Suprapubic skin (tissue), 4 donors: ENCODE measurements at regions not wholly inside any gene's neighbourhood (a gene's known extent, or its start where the extent isn't known, plus 50 kb on each side); places are given as distances from the start of the nearest gene placed in this dataset.

Source experiments
- DNase-seq, 2 donors: peaks; one replicate each; pipeline ENCODE4 v3.0.0-alpha.2; 2019; ENCODE audit warnings: low spot score in 2 of 2
- H3K27ac ChIP-seq: fragments of 200-600 bp; sonication (generic); one replicate; pipeline ENCODE4 v1.5.1; 2019
- H3K27me3 ChIP-seq: fragments of 200-600 bp; sonication (generic); one replicate; pipeline ENCODE4 v1.5.1; 2019
- H3K36me3 ChIP-seq: fragments of 200-600 bp; sonication (generic); one replicate; pipeline ENCODE4 v1.5.1; 2019
- H3K4me1 ChIP-seq: fragments of 200-600 bp; sonication (generic); one replicate; pipeline ENCODE4 v1.5.1; 2019
- H3K4me3 ChIP-seq: fragments of 200-600 bp; sonication (generic); one replicate; pipeline ENCODE4 v1.5.1; 2019; ENCODE audit warnings: mild to moderate bottlenecking
- H3K9me3 ChIP-seq: fragments of 200-600 bp; sonication (generic); one replicate; pipeline ENCODE4 v1.5.1; 2019
- CTCF ChIP-seq, 2 donors: fragments of 200-600 bp in 1 of 2; fragments of 450-650 bp in 1 of 2; sonication (generic) in 1 of 2; IDR thresholded peaks; one replicate each; pipeline ENCODE4 v1.5.1; 2016 to 2019; ENCODE audit warnings: antibody characterized with exemption in 2 of 2, mild to moderate bottlenecking in 1 of 2, moderate library complexity in 1 of 2
- EP300 ChIP-seq: sonication (generic); formaldehyde crosslinking; IDR thresholded peaks from one replicate; pipeline ENCODE4 v1.6.1; 2017; ENCODE audit warnings: antibody characterized with exemption
- POLR2A ChIP-seq, 2 donors: fragments of 450-650 bp; IDR thresholded peaks; one replicate each; pipeline ENCODE4 v1.6.1; 2017; ENCODE audit warnings: antibody characterized with exemption in 2 of 2, mild to moderate bottlenecking in 2 of 2, moderate library complexity in 2 of 2
- POLR2AphosphoS5 ChIP-seq, 3 donors: sonication (generic); formaldehyde crosslinking; IDR thresholded peaks; one replicate each; pipeline ENCODE4 v1.6.1; 2017; ENCODE audit warnings: antibody characterized with exemption in 3 of 3
- WGBS: methylation state at CpG from one replicate; pipeline ENCODE4 v1.1.5; 2018; 5-methylcytosine and 5-hydroxymethylcytosine counted together

GRCh38 chr2:139940686-139941085 is 1160.5 kb upstream of the NXPH2 start:
- H3K4me3 ChIP-seq = no peak overlapping the region
- H3K9me3 ChIP-seq = peaks cover 5% of the 10 kb centered on the region
- no peaks in the 10 kb centered on the region for H3K36me3 ChIP-seq
- WGBS = 100% methylated on average over 1 of the region's 1 CpG
- no peak overlapping the region for H3K27ac ChIP-seq
- no peaks in the 10 kb centered on the region for H3K4me1 ChIP-seq
- no peak for DNase-seq
- no peaks in the 10 kb centered on the region for H3K27me3 ChIP-seq
- TF ChIP-seq POLR2AphosphoS5 (IDR thresholded peaks at IDR 0.05) = no peak
- no peak for TF ChIP-seq EP300
- no peak for TF ChIP-seq CTCF (IDR thresholded peaks at IDR 0.05)
- TF ChIP-seq POLR2A (IDR thresholded peaks at IDR 0.05) = no peak

GRCh38 chr2:139925903-139926302 is 1145.7 kb upstream of the NXPH2 start:
- H3K27me3 ChIP-seq = no peaks in the 10 kb centered on the region
- no peaks in the 10 kb centered on the region for H3K4me1 ChIP-seq
- WGBS = 11% methylated on average over 1 of the region's 1 CpG
- H3K9me3 ChIP-seq = no peaks in the 10 kb centered on the region
- H3K36me3 ChIP-seq = no peaks in the 10 kb centered on the region
- no peak for TF ChIP-seq EP300
- no peak for TF ChIP-seq POLR2A (IDR thresholded peaks at IDR 0.05)
- no peak for TF ChIP-seq CTCF (IDR thresholded peaks at IDR 0.05)
- TF ChIP-seq POLR2AphosphoS5 (IDR thresholded peaks at IDR 0.05) = no peak
- H3K27ac ChIP-seq = no peak overlapping the region
- H3K4me3 ChIP-seq = no peak overlapping the region
- no peak for DNase-seq

- Histone ChIP-seq H3K4me3 (no peak overlapping the region), H3K4me1 (no peaks in the 10 kb centered on the region), H3K27ac (no peak overlapping the region), H3K27me3 (no peaks in the 10 kb centered on the region), H3K36me3 (no peaks in the 10 kb centered on the region), H3K9me3 (no peaks in the 10 kb centered on the region)
- DNase-seq = no peak
- no peak for TF ChIP-seq POLR2A (IDR thresholded peaks at IDR 0.05)
- no peak for TF ChIP-seq CTCF (IDR thresholded peaks at IDR 0.05)
- no peak for TF ChIP-seq EP300
- TF ChIP-seq POLR2AphosphoS5 (IDR thresholded peaks at IDR 0.05) = no peak
- 85% methylated on average over 5 of the region's 5 CpGs for WGBS
Observed at GRCh38 chr2:139924070-139924469, 1143.9 kb upstream of the NXPH2 start.

- Histone ChIP-seq H3K36me3 (no peaks in the 10 kb centered on the region), H3K9me3 (no peaks in the 10 kb centered on the region), H3K4me3 (no peak overlapping the region), H3K4me1 (no peaks in the 10 kb centered on the region), H3K27me3 (no peaks in the 10 kb centered on the region), H3K27ac (no peak overlapping the region)
- TF ChIP-seq CTCF (IDR thresholded peaks at IDR 0.05) (no peak), POLR2A (IDR thresholded peaks at IDR 0.05) (no peak), POLR2AphosphoS5 (IDR thresholded peaks at IDR 0.05) (no peak), EP300 (no peak)
- no peak for DNase-seq
- 68% methylated on average over 3 of the region's 3 CpGs for WGBS
Observed at GRCh38 chr2:139918982-139919381, 1138.8 kb upstream of the NXPH2 start.

- H3K27me3 ChIP-seq = no peaks in the 10 kb centered on the region
- no peak overlapping the region for H3K4me3 ChIP-seq
- 42% methylated on average over 3 of the region's 3 CpGs for WGBS
- TF ChIP-seq EP300 = no peak
- TF ChIP-seq CTCF (IDR thresholded peaks at IDR 0.05) = no peak
- TF ChIP-seq POLR2AphosphoS5 (IDR thresholded peaks at IDR 0.05) = no peak
- TF ChIP-seq POLR2A (IDR thresholded peaks at IDR 0.05) = no peak
- DNase-seq = no peak
- no peaks in the 10 kb centered on the region for H3K36me3 ChIP-seq
- no peak overlapping the region for H3K27ac ChIP-seq
- H3K4me1 ChIP-seq = no peaks in the 10 kb centered on the region
- no peaks in the 10 kb centered on the region for H3K9me3 ChIP-seq
Observed at GRCh38 chr2:139917690-139918384, 1137.6 kb upstream of the NXPH2 start.
